GM21526 (cell line): ENCODE measurements at regions not wholly inside any gene's neighbourhood (a gene's known extent, or its start where the extent isn't known, plus 50 kb on each side); places are given as distances from the start of the nearest gene placed in this dataset.
"Not testable (repeated sequence)": the region's sequence is repeated elsewhere in the genome, so short reads cannot be mapped to it uniquely, and the experiment has no call there.

Experiments
- ATAC-seq: cut with Tn5 transposase; IDR thresholded peaks from one replicate; pipeline ENCODE4 v1.9.1; 2021; ENCODE audit warnings: moderate library complexity; ENCODE audit not compliant: unreplicated experiment, low FRiP score

DNA sequence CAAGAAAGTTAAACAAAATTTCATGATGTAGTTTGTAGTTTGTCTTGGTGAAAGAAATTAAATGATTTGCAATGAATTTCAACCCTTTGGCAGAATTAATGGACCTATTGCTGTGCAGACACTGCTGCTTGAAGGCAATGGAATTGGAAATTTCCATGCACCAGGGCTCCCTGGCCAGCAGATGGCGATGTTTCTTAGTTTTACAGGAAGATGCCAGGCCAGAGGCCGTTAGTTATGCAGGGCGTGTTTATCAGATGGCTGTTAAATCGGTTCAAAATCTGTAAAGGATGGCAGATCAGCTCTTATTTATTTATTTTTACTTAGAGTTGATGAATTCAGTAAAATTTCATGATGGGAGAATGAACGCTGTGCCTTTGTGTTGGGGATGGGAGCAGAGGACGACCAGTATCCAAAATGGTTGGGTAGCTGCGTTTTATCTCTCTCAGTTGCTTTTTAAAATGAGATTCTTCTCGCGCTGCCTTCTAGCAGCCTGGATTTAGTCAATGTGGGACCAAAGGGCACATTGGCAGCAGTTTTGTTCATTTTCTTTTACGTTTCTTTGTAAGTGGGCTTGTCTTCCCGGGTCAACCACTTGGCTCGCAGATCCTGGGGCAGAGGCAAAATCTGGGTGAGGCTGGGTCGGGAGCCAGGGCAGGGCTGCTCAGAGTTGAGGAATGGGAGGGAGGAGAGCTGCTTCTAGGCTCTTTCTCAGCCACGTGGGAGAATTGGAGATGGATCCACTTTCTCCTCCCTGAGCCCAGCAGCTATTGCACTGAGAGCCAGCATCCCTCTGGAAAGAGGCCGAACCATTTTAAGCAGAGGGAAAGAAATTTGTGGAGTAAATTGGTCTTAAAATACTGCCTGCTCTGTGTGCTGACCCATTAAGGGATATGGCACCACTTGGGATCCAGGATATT is 344.0 kb downstream of the PIK3C3 start:
- ATAC-seq: peak; percentile 95

DNA sequence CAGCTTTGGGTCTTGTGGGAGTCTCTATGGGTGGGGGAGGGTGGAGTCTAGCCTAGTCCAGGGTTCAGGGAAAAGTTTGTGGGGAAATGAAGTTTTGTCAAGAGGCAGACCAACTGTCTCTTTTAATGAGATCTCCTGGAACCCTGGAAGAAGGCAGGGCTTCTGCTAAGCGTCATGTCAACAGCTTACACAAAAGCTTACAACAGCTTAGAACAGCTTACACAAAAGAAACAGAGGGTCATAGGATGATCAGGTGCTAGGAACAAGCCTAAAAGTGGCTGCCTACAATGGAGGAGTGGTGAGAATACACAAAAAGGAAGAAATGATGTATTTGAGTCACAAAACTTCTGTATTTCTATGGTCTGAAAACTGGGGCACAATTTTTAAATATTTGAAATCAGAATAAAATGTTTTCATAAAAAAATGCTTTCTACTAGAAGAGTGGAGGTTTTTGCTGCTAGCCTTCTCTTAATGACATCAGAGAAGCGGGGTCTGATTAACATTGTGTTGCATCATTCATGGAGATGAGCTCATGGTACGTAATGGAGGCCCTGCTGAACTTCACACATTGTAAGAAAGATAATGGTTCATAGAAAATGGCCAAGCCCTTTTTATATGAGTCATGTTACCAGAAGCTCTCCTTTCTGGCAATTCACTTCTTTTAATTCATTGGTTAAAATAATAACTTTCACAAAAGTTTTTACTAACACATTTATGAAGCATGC is 351.0 kb downstream of the PIK3C3 start:
- no peak for ATAC-seq

DNA sequence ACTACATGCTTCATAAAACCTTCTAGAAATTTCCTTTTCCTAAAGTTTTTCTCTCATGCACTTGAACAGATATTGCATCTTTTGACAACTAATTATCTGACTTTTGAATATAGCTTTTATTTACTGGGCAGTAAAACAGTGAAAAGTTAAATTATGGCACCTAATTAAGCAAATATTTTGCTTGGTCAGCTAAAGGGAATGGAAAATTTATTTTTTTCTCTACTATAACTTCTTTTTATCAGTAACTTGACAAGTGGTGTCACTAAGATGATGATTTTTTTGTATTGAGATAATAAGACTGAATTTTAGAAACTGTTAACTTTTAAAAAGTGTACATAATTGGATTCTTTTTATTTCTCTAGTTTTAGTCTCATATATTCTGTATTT is 351.6 kb downstream of the PIK3C3 start:
- ATAC-seq: no peak

DNA sequence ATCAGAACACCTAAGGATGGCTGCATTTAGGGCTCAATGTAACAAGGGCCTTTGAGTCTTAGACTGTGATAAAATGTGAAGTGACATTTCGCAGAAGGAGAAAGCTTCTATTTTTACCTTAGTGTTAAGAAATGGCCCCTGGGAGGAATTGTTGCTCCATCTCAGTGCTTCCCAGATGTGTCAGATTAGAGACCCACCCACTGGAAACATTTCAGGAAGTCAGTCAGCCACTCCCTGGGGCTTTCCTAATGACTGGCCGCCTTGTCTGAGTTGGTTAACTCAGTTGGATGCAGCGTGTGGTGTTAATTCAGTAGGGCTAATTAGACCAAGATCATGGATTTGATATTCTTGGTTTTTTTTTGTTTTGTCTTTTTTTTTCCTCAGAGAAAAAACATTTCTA is 355.9 kb downstream of the PIK3C3 start:
- no peak for ATAC-seq

DNA sequence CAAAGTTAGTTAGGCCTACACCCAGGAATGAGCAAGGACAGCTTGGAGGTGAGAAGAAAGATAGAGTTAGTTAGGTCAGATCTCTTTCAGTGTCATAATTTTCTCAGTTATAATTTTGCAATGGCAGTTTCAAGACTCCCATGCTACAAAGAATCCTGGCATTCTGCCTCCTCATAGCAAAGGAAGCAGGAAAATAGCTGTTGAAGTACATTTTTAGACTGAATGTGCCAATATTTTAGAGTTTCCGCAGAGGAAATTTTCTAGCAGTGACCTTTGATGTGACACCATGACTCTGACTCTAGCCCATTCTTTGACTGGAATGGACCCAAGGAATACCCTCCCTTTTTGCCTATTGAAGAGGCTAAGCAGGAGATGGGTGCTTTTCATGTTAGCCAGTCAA is 371.7 kb downstream of the PIK3C3 start:
- no peak for ATAC-seq

DNA sequence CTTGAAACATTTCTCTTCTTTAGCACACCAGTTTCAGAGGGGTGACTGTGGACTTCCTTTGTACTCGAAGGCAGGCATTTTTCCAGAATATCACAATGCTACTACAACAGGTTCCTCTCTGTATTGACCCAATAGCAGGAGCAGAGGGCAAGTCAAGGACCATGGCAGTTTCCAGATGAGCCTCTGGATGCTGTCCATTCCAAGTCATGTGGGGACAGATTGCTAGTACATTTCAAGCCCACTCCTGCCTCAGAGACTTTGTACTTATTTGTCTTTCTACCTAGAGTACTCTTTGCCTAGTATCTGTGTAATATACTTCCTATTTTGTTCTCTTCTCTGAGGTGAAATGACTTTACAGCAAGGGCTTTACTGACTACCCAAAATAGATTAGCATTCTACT is 373.9 kb downstream of the PIK3C3 start:
- no peak for ATAC-seq

DNA sequence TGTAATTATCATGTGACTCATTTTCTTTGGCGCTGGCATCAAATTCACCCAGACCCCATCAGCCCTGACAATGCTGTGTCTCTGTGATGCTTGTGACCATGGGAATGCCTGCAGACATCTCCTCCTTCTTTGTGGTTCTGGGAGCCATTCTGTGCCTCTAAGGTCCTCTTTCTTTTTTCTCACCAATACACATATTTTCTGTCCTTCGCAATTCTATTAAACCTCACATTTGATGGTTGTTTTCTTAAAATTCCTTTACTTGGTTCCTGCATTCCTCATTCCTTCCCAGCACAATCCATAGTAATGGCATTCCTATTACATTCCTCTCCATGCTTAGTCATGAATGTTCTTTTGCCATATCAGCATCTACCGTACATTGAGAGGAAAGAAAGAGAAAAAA is 375.3 kb downstream of the PIK3C3 start:
- no peak for ATAC-seq

DNA sequence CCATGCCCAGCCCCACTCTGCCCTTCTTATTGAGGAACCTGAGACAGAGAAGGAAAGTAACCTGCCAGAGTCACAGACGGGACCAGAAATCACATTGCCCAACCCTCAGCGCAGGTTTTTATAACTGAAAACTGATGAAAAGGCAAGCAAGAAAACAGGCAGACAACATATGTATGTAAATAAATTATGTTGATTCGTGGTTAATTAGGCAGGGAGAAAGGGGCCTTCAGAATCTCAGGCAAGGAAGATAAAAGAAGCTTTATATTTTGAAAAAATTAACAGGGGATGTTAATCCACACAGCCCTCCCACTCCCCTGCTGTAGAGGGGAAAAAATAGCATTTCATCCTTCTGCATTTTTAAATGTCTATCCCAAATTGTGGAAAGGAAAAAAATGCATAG is 378.5 kb downstream of the PIK3C3 start:
- ATAC-seq: no peak

DNA sequence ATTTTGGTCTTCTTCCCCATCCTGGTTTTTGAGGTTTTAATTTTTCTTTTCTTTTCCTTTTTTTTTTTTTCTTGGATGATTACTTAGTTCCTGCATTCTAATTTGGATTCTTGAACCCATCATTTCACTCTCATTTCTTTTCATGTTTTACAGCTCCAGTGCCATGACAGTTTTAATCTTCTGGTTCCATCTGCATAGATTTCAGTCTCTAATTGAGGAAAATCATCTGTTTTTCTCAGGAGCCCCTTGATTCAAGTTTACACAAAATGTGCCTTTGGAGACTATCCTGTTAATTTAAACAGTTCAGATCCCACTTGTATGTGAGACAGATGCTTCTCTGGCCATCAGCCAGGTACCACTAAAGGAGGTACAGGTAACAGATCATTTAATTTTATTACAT is 379.9 kb downstream of the PIK3C3 start:
- ATAC-seq: no peak

DNA sequence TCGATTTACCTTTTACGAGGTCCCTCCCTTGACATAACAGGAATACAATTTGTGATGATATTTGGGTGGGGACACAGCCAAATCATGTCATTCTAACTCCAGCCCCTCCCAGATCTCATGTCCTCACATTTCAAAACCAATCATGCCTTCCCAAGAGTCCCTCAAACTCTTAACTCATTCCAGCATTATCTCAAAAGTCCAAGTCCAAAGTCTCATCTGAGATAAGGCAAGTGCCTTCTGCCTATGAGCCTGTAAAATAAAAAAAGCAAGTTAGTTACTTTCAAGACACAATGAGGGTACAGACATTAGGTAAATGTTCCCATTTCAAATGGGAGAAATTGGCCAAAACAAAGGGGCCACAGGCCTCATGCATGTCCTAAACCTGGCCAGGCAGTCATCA is 381.1 kb downstream of the PIK3C3 start:
- ATAC-seq: no peak

DNA sequence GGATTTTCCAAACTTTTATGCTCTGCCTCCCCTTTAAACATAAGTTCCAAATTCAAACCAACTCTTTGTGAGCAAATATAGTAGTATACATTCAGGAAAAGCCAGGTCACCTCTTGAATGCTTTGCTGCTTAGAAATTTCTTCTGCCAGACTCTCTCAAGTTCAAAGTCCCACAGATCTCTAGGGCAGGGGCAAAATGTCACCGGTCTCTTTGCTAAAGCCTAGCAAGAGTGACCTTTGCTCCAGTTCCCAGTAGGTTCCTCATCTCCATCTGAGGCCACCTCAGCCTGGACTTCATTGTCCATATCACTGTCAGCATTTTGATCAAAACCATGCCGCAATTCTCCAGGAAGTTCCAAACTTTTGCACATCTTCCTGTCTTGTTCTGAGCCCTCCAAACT is 382.3 kb downstream of the PIK3C3 start:
- ATAC-seq: not testable (repeated sequence)

DNA sequence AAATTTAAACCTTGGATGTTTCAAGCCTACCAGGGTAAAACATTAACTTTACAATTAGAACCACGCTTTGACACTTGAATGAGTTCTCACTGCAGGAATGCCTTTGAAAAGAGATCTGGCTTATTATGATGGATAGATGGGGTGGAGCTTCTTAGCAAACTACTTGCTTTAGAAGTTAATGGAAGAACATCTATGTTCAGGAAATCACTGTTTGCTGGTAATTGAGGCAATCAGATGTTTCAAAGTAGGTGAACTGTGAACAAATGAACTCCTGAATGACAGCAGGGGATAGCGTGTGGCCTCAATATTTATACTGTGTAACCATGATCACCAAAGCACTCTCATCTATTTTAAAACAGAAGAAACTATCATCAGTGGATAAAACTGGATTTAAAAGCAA is 383.6 kb downstream of the PIK3C3 start:
- ATAC-seq: no peak

DNA sequence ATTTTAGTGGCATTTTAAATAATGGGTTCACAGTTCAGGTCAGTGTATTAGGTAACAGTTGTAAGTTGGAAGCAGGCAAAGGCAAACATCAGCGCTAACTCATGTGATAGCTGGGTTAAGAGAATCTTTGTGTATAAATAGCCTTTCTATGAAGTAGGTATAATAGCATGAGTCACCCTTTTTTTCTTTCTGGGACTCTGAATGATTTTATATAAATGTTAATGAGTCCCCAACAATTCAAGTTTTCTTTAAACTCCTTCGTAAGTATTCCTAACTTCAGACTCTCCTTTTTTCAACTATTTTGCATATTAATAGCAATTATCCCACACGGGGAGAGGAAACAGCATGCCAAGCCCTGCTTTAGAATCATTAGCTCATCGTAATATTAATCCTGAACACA is 384.3 kb downstream of the PIK3C3 start:
- ATAC-seq: no peak

DNA sequence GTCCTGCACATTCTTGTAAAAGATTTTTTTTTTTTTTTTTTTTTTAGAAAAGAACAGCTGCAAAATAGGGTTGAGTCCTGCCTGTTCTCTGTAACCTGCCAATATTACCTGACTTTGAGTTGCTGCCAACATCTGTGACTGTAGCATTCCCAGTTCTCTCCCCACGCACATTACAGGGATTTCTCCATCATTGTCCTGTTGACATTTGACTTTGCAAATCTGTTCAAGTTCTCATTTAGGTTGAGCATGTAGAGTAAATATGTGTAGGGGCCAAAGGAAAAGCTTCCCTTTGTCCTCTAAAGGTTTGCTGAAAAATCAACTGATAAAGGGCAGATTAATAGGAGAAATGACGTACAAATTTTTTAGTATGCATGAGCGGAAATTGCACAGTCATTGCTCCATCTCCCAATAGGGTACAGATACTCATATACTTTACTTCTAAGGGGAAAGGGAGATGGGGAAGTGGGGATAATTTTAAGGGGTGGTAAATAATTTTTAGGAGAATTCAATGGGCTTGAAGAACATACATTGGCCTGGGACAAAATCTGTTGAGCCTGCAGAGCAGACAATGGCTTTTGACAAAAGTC is 385.5 kb downstream of the PIK3C3 start:
- no peak for ATAC-seq

DNA sequence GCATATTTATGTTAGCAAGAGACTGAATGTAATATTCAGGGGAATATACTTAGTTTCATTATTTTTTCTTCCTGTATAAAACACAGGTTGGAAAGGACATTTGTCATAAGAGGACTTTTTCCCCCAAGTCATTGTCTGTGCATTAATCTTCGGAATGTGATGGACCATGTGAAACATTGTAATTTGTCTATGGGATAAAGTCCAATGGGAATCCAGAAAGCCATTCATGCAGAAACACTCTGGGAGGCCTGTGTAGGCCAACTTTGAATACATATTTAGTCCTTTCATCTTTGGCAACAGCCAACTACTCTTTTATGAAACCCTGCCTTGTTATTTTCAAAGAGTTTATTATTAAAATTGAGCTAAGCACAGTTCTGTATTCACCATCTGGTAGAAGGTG is 386.4 kb downstream of the PIK3C3 start:
- ATAC-seq: no peak

DNA sequence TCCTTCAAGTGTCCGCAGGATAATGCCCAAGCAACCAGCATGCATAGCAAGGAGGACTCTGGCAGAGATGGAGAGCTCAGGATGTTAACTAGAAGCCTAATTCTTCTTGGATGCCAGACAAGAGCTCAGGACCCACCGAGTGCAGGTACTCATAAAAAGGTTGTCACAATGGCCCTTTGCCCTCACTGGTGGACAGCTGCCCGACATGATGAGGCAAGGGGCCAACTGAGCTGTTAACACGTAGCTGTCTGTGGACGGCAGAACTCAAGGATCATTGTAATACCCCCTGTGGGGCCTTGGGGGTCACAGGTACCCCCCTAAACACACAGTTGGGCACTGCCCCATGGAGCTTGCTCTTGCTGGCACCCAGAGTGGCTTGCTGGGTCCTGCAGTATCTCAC is 393.7 kb downstream of the PIK3C3 start:
- ATAC-seq: no peak

DNA sequence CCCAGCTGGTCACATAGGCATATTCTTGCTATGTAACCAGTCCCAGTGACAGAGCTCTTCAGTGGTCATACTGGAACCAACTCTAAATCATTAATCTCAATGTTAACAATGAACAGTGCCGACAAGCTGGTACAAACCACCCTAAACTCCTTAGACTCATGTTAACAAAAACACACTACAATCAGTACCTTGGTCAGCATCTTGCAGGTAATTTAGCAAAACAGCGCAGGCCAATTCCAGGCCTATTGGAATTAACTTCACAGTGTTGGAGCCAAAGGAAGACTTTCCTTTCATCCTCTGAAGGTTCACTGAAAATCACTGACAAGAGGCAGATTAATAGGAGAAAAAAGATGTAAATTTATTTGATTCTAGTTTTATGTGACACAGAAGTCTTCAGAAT is 396.4 kb downstream of the PIK3C3 start:
- no peak for ATAC-seq

DNA sequence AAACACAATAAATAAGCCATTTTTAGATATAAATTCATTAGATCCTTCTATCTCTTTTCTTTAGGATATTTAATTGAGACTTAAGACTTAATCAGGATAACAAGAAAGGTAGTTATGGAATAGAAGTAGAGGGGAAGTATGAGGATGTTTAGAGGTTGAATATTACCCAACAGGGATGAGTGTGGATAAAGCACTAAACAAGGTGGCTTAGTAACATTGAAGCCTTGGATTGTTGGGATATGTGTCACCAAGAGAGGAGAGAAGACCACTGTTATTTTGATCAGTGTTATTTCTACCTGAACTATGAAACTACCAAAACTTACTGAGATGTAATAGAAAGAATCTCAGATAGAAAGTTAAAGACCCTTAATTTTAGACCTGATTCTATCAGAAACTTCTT is 405.7 kb downstream of the PIK3C3 start:
- ATAC-seq: no peak

DNA sequence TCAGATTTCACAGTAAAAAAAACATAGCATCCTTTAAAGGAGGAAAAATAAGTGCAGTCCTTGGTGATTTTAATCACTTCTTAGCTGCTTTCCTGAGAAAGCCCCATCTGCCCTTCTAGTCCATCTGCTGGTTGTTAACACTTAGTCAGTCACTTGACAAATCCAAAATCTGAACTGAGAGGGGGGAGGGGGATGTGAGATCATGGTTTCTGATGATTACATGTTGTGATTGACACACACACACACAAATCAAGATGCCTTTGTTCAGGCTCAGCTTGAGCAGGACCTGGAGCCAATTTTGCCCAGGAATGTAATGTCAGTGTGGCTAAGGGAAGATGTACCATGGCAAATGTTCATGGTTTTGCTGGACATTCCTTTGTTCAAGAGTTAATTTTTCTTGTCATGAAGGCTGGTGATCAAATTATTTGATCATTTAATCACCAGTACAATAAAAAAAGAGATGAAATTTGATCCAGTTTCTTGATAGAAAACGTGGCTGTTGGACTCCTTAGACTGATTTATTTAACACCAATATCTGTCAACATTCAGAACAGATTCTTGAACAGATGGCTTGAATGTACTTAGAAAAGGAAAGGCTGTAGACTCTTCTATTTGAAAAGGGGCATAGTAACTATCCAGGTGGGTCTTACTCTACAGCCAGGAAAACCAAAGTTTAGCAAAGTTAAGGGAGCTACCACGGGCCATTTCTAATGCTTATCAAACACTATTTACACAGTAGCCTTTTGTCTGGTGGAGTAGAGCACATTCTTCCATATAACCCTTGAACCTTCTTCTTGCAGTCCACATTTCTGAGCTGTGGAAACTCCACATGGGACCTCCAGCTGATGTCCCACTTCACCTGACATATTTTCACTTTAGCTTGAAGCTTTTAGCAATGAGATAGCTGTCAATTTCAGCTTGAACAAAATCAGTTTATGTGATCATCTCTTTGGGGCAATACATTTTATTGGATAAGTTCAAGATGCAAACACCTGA is 408.7 kb downstream of the PIK3C3 start:
- ATAC-seq: no peak

DNA sequence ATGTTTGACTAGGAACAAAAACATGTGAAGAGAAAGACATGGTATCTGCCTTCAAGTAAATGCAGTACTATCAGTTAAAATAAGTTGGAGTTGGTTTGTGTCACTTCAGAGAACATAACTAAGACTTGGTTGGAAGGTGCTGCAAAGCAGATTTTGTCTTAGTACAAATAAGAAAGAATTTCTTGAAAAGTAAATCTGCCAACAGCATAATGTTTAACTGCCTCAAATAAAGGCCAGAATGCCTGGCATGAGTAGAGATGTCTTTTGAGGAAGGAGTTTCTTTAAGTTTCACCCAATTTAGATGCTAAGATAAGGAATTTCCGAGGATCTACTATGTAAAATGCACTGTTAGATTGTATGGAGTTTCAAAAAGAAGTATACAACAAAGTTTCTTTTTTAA is 409.7 kb downstream of the PIK3C3 start:
- ATAC-seq: no peak
